GM19324 (cell line): ENCODE measurements at regions not wholly inside any gene's neighbourhood (a gene's known extent, or its start where the extent isn't known, plus 50 kb on each side); places are given as distances from the start of the nearest gene placed in this dataset.
"Not testable (repeated sequence)": the region's sequence is repeated elsewhere in the genome, so short reads cannot be mapped to it uniquely, and the experiment has no call there.

Source experiments
- ATAC-seq: cut with Tn5 transposase; IDR thresholded peaks from one replicate; pipeline ENCODE4 v1.9.1; 2021; ENCODE audit warnings: mild to moderate bottlenecking, moderate library complexity; ENCODE audit not compliant: unreplicated experiment, low FRiP score

DNA sequence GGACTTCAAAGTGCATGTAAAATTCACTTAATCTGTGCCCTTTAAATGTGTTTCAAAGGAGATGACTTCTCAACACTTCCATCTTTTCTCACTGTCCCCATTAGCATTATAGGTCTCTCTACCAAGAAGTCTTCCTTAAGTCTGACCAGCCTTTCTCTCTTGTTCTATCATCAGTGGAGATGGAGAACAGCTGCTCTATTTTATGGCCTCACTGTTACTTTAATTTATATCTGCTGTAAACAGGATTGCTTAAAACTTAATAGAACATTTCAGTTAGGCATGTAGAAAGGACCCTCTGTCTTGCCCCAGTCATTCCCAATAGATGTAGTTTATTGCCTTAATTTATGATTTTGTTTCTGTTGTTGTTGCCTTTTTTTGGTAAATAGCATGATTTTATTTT is 86.0 kb upstream of the CDC42EP3 start:
- ATAC-seq, result not testable (repeated sequence)

DNA sequence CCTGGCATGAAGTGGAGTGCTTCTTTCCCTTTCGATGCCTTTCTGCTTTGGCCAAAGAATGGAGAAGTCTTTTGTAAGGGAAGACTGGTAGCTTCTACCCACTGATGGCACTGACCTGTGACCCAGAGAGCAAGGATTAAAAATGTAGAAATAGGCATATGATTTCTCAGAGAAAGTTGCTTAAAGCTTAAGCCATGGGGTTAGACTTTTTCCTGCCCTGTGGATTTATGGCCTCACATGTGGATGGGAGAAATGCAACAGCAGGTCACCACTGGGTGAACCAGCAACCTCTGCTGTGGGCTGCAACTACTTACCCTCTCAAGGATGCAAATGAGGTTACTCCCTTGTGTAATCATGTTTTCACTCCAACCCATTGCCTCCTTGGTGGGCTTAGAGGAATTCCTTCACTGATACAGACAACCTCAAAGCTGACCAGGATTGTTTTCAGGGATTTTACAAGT is 86.7 kb upstream of the CDC42EP3 start:
- not testable (repeated sequence) for ATAC-seq

DNA sequence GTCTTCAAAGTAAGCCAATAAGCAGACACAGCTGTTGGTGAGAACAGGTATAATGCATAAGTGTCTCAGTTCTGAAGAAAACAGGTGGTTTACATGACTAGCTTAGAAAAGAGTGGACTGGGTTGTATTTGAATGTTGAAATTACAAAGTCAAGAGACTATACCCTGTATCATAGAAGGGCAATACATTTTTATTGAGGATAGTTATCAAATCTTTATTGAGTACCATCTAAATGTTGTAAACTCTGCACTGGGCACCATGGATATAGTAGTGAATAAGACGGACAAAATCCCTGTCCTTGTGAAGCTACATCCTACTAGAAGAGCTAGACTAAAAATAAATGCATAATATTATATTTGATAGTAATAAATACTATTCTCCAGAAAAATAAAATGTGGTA is 88.5 kb upstream of the CDC42EP3 start:
- ATAC-seq, result not testable (repeated sequence)

DNA sequence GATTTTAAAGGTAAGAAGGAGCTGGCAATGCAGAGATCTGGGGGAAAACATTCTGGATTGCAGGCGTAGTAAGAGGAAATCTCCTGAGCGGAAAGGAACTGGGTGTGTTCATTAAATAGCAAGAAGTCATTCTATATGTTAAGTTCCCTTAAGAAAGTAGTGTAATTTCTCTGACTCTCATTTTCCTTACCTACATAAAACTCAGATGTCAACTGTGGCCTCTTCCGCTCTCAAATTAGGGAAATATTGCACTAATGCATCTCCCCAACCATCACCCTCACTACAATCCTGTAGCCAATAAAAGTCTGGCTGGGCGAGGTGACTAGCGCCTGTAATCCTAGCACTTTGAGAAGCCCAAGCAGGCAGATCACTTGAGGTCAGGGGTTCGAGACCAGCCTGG is 89.0 kb upstream of the CDC42EP3 start:
- ATAC-seq, result no peak

DNA sequence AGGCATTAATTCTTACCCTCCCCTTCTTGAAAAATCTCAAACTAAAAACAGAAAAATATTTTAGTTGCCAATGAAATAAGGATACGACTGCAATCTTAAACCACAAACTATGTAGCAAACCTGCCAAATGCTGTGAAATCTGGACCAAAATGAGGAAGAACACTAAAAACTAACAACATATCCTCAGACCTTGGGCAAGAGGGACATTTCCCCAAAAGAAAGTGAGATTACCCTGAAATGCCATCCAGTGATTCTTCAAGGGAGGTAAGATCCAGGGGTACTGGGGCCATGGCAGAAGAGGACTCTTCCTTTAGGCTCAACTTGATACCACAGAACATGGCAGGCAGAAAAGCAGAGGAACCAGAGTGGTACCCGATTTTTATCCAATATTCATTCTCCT is 90.8 kb upstream of the CDC42EP3 start:
- not testable (repeated sequence) for ATAC-seq

DNA sequence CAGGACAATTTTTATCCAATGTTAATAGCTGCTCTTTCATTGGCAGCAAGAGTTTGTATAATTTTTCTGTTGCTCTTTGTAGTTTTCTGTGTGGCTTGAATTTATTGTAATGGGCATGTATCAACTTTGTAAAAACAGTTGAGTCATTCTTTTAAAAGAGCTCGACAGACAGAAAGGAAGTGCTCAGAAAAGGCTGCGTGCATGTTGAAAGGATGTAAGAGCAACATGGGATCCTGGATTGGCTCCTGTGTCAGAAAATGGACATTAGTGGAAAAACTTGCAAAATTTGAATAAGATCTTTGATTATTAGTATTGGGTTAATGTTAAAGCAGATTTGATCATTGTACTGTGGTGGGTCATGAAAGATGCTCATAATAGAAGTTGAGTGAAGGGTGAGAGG is 93.3 kb upstream of the CDC42EP3 start:
- no peak for ATAC-seq

DNA sequence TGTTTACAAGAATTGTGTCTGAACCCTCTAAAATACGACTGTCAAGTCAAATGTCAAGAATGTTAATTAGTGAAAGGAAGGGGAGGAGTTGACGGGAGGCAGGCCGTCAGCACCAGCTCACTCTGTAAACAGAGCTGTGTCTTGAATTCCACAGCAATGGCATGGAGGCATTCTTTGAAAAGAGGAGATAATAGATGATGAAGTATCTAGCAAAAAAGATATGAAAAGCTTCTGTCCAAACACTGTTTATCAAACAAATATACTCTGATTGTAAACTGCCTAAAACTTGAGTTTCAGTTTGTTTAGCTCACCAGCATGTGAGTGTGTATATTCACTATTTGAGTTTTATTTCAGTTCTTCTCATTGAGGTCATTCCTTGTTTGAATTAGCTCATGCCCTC is 94.7 kb upstream of the CDC42EP3 start:
- ATAC-seq, result no peak

DNA sequence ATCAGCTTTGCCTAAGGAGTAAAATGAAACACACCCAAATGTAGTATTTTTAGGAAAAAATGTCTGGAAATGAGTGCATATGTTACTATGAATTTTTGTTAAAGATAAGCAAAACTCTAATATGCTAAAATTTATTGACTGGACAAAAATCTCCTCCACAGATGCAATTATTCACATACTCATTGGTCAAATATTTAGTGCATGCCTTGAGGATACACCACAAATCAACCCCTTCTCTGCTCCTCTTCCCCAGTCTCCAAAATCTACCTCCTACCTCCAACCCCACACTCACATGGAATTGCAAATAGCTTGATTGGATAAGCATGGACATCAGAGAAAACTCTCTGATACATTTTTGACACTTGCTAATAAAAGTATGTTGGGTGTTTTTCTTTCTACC is 95.6 kb upstream of the CDC42EP3 start:
- ATAC-seq, result no peak

DNA sequence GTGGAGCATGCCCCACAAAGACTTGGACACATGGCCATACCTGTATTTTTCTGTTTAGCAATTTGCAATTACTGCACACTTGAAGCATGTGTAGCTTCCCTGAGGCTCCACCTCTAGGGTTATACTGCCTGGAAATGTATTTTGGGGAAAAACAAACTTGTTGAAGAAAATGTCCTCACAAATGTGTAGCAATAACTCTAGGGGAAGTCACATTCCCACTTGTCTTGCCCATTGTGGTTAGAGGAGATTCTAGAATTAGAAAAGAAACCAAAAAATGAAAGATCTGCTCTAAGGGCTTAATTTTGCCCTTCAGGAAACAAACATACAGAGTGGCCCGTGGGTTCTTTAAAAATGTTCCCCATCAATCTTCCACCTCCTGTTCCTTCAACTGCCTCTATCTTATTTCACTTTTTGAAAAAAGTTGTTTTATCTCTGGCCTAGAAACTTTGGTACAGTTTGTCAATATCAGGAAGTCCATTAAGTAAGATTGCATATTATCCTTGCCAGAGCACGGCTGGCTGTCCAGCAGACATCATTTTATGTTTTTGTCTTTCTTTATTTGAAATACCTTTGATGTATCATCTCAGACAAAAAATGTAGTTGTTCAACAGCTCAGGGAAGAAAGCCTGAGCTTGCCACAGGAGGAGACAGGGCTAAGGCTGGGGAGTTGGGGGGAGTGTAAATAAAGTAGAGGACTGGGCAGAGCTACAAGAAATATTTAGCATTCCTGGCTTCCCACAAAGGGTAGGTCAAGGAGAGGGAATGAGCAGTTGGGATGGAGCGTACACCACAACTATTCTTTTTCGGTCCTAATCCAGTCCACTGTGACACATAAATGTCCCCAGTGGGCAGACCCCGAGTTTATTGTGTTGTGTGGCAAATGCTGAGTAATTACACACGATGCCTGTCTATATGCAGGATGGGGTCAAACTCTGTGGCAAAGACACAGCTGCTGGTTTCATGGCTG is 96.8 kb upstream of the CDC42EP3 start:
- no peak for ATAC-seq

DNA sequence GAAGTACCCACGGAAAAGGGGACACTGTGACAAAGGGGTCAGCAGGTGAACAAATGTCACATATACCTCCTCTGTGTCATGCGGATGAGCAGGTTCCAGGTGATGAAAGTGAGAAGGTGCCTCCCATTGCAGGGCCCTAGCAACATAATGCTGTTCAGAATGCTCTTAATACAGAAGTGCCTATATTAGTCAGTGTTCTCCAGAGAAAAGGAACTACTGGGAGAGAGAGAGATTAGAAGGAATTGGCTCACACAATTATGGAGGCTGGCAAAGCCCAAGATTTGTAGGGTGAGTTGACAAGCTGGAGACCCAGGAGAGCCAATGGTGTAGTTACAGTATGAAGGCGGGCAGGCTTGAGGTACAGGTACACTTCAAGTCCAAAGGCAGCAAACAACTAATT is 98.1 kb upstream of the CDC42EP3 start:
- no peak for ATAC-seq

DNA sequence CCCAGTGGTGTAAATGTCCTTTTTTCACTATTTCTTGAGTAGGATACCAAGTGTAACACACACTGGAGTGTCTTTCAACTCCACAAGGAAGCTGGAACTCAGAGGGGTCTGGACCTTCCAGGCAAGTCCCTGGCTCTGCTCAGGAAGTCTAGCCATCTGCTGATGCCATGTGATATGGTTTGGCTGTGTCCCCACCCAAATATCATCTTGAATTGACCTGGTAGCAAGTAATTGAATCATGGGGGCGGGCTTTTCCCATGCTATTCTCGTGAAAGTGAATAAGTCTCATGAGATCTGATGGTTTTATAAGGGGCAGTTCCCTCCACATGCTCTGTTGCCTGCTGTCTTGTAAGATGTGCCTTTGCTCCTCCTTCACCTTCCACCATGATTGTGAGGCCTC is 99.4 kb upstream of the CDC42EP3 start:
- no peak for ATAC-seq

DNA sequence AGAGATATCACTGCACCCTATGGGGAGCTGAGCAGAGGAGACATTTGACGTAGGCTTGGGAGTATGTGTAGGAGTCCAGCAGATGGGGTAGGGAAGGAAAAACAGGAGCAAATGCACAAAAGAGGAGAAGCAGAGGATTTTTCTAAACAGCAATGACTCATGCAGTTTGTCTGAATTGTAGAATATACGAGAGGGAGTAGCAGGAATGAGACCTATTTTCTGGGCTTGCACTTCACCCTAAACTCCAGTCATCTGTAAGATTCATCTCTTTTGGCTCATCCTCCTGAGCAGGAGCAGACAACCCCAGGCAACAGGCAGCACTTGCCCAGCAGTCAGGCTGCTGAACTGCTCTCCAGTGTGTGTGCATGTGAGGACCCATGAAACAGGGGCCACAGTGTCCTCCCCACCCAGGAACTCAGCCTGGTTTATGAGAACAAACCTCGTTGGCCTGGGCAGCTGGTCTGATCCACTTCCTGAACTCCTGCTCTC is 100.2 kb upstream of the CDC42EP3 start:
- ATAC-seq, result no peak

DNA sequence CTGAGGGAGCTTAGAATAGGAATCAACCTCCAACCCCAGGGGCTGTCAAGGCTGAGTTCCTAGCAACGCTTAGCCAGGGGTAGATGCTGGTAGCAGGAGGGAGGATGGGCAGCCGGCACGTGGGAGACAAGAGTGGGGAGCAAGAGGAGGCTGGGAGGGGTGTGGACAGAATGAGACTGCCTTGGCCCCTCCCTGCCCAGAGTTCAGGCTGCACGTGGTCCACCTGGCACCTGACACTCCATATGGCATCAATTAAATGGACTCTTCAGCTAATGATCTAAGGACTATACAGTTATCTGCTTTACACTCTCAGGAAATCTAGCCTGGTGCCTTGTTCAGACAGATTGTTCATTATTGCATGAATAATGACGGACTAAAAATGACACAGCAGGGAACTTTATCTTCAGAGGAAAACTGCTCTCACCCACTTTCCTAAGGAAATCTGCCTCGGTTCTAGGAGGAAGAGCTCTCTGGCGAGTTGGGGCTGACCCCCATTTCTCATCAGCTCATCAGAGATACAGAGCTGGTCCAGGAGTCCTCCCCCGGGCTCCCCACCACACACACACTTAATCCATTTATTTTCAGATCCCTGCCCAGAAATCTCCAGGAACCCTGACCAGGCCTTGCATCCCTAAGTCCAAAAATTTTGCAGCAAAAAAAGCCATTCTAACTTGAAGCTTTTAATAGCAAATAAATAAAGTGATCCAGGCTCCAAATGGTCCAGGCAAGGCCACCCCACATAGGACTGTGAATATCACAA is 102.1 kb upstream of the CDC42EP3 start:
- no peak for ATAC-seq

DNA sequence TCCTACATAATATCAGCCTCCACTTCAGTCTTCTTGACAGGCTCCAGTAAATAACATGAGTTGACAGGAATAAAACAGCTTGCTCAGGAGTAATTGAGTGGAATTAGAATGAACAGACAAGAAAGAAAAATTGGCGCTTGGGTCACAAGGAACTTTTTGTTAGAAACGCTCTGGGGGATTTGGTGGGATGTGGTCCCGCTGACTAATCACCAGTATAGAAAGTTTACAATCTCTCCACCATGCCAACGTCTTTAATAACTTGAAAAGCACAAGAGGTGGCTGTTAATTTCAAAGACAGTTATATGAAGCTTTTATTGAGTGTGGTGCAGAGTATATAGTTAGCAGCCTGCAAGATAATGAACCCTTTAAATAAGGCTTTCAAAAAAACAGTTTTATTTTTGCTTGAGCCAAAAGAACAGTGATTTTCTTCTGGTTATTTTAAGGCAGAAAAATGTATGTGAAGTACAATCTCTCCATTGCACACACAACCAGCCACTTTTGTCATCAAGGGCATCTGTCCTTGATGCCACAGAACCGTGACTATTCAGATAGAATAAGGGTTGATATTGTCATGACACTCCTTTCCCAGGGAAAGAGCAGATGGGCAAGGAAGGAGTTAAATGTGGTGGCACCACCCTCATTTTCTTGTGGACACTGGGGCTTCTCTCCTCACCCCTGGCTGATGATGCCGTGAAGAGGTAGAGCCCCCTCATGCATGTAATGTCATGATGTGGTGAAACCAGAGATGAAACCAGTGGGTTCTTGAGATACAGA is 102.9 kb upstream of the CDC42EP3 start:
- not testable (repeated sequence) for ATAC-seq

DNA sequence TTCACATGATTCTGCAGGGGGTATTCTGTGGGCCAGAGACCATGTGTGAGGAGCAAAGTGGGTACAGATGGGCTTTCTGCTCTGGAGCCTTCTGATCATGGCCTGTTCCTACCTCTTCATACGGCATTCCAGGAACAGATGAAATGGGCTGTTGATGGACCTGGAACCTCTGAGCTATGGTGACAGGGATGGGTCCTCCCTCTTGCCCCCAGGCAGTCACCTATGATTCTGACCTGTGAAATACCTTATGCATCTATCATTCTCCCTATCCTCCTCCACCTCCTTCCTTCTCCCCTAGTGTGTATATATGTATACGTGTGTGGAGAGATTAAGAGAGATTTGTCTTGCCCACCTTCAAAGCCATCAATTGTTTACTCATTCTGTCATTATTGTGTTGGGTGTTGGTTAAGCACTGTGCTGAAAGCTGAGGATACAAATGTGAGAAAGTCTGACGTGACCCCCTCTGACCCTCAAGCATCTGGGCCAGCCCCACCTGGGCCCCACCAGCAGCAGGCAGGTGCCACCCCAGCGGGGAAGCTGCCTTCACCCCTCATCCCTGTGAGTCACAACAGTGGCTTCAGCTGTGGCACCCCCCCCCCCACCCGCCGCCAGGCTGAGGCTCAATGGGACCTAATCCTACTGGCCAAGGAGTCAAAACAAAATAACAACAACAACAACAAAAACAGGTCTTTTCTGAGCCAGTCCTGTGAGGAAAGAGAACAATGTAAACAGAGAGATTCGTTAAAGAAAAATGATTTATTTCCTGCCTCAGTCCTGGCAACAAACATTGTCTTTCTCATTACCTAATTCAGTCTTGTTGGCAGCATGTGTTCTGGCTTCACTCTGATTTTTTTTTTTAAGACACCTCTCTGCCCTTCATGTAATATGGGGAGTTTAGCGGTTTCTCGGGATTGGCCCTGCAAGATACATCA is 103.8 kb upstream of the CDC42EP3 start:
- no peak for ATAC-seq

DNA sequence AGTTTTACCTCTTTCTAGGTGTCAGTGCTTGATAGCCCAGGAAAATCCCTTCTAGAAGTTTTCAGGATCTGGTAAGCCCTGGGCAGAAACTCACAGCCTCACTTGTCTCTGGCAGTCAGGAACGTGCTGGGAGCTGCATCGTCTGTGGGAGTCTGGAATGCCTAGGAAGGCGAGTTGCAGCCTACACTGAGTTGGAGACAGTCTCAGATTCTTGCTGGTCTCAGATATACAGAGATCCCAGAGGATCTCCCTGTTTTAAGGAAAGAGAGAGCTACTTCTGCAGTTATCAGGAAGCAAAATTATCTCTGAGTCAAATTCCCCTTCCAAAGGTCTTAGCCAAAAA is 104.4 kb upstream of the CDC42EP3 start:
- ATAC-seq, result no peak

DNA sequence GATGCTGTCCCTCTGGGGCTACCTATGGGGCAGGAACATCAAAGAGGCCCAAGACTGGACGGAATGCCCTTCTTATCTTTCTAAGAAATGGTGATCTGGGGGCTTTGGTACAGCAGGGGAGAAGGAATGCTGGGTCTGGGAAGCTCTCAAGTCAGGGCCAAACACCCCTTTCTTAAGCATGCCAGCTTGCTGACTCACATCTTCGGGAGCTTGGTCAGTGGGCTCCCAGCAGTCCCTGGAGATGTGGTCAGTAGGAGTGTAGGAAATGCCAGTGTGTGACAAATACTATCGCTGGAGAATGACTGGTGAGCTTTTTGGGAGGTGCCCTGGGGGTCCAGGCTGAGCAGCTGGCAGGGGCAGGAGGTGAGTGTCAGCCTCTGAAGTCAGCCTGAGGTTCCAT is 105.0 kb upstream of the CDC42EP3 start:
- ATAC-seq, result no peak

DNA sequence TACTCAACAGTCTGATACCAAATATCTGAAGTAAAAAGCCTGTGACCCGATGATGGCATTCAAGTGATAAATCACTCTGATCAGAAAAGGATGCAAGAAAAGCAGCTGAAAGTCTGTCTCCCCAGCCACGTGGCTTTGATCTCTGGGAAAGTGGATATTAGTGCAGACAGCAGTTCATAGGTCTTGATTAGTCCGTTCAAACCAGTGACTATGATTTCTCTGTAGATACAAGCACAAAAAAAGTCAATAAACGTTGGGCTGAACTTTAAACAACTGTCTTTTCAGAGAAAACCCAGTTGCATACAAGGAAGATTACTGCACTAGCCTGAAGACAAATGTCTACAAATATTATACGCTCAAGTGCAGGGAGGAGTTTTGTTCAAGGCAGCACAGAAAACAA is 107.7 kb upstream of the CDC42EP3 start:
- no peak for ATAC-seq

DNA sequence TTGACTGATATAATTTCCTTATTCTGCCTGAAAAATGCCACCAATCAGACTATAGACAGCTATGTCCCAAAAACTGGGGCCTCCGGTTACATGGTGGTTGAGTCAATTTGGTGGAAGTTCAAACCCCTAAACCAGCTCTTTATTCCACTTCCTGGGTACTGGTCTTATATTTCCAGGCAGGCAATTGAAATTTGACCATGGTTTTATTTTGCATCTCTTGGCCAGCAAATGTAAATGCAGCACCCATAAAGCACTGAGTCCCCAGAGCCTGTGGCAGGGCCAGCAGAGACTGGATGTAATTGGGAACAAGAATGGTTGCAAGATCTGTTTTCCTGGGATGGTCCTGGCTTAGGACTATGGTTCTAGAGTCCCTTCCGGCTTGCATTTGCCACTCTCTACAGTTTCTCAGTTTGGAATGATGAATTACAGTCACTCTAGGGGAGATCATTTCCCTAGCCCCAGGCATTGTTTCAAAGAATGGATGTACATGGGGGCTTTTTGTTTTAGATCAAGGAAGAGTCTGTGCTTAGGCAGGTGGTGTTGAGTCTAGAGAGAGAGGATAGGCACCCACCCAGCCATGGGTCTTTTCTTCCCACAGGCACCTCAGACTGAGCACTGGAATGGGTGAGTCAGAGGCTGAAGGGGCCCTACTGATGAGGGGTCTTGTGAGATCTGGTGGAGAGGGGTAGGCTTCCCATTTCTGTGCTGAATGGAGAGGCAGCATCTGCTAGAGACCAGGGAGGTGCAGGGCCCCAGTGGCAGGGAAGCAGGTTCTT is 108.4 kb upstream of the CDC42EP3 start:
- ATAC-seq, result no peak
